Adrenal gland (tissue), 5 donors: ENCODE measurements at regions not wholly inside any gene's neighbourhood (a gene's known extent, or its start where the extent isn't known, plus 50 kb on each side); places are given as distances from the start of the nearest gene placed in this dataset.

Source experiments
- POLR2A ChIP-seq, 2 donors: fragments of 450-650 bp; IDR thresholded peaks; one replicate each; pipeline ENCODE4 v1.6.1; 2017; ENCODE audit warnings: antibody characterized with exemption in 2 of 2, mild to moderate bottlenecking in 2 of 2, moderate library complexity in 1 of 2
- TF ChIP-seq, protein P1 (sequence below), 6 experiments: fragments of 450-650 bp in 4 of 6; fragments of 200-600 bp in 2 of 6; sonication (generic) in 1 of 6; IDR thresholded peaks; 1 replicate in 5 of 6; 2 replicates in 1 of 6; pipeline versions ENCODE4 v1.5.1 to v1.8.0; 2016 to 2021; ENCODE audit warnings: antibody characterized with exemption in 6 of 6, mild to moderate bottlenecking in 2 of 6, moderate library complexity in 1 of 6
- donor health status: DM: no; HTN: no; CAD: no.

DNA sequence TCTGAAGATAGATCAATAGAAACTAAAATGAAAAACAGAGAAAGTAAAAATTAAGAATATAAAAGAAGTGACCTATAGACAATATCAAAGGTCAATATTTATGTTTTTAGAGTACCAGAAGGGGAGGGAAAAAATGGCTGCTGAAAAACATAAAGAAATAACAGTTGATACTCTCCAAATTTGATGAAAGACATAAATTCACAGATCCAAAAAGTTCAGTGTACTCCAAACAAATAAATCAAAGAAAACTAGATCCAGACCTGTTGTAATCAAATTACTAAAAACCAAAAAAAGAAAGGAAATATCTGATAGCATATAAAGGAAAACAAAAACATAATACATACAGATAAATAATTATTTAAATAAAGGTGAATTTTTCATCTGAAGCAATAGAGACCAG is 1689.1 kb upstream of the TMEFF2 start:
- TF ChIP-seq, protein P1, sequence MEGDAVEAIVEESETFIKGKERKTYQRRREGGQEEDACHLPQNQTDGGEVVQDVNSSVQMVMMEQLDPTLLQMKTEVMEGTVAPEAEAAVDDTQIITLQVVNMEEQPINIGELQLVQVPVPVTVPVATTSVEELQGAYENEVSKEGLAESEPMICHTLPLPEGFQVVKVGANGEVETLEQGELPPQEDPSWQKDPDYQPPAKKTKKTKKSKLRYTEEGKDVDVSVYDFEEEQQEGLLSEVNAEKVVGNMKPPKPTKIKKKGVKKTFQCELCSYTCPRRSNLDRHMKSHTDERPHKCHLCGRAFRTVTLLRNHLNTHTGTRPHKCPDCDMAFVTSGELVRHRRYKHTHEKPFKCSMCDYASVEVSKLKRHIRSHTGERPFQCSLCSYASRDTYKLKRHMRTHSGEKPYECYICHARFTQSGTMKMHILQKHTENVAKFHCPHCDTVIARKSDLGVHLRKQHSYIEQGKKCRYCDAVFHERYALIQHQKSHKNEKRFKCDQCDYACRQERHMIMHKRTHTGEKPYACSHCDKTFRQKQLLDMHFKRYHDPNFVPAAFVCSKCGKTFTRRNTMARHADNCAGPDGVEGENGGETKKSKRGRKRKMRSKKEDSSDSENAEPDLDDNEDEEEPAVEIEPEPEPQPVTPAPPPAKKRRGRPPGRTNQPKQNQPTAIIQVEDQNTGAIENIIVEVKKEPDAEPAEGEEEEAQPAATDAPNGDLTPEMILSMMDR (IDR thresholded peaks at IDR 0.05) = no peak
- TF ChIP-seq POLR2A (IDR thresholded peaks at IDR 0.05) = no peak
